SK-N-SH (cell line): ENCODE measurements at regions not wholly inside any gene's neighbourhood (a gene's known extent, or its start where the extent isn't known, plus 50 kb on each side); places are given as distances from the start of the nearest gene placed in this dataset.

Source experiments
- CTCF ChIA-PET: fragments of 300-600, 350-600 bp; formaldehyde crosslinking; extraction: SDS; loops from one replicate; lab custom pipeline; 2021; lab: Yijun Ruan, JAX
- POLR2A ChIA-PET: fragments of 350-600 bp; sonication (Branson Sonifier 250); formaldehyde crosslinking; extraction: SDS; loops from one replicate; lab custom pipeline; 2020; ENCODE audit warnings: antibody characterized with exemption, inconsistent platforms; lab: Yijun Ruan, JAX
- DNase-seq: peaks from one replicate; pipeline ENCODE4 v3.0.0; 2012
- H2AFZ ChIP-seq: fragments of 200-600 bp; sonication (generic); 2 replicates; pipeline ENCODE4 v1.8.1; 2016; ENCODE audit warnings: antibody characterized with exemption, mild to moderate bottlenecking, low read depth
- H3F3A ChIP-seq: fragments of 200-600 bp; sonication (generic); replicated peaks from 2 replicates; pipeline ENCODE3; 2016; ENCODE audit warnings: antibody characterized with exemption, mild to moderate bottlenecking; ENCODE audit not compliant: insufficient read depth
- H3K27ac ChIP-seq, 2 experiments: fragments of 200-500 bp in 1 of 2; fragments of 200-600 bp in 1 of 2; sonication (Bioruptor generic) in 1 of 2; sonication (generic), shearing (Covaris generic) in 1 of 2; 2 replicates each; pipeline versions ENCODE4 v1.5.1 to v1.6.1; 2014 to 2016; ENCODE audit warnings: low read depth in 2 of 2, inconsistent platforms in 1 of 2, low read length in 1 of 2, mild to moderate bottlenecking in 1 of 2, mixed read lengths in 1 of 2
- H3K27me3 ChIP-seq: fragments of 200-600 bp; sonication (generic), shearing (Covaris generic); 2 replicates; pipeline ENCODE4 v1.6.1; 2016; ENCODE audit warnings: mixed run types; ENCODE audit not compliant: insufficient read depth
- H3K36me3 ChIP-seq, 2 experiments: fragments of 200-500 bp in 1 of 2; fragments of 200-600 bp in 1 of 2; sonication (Bioruptor generic) in 1 of 2; sonication (generic) in 1 of 2; replicated peaks in 1 of 2; 2 replicates each; pipeline versions ENCODE3 to v1.5.1; 2014 to 2016; ENCODE audit warnings: low read length in 1 of 2, mild to moderate bottlenecking in 1 of 2; ENCODE audit not compliant: insufficient read depth in 2 of 2, control insufficient read depth in 1 of 2
- H3K4me1 ChIP-seq, 2 experiments: fragments of 200-500 bp in 1 of 2; fragments of 200-600 bp in 1 of 2; sonication (Bioruptor generic) in 1 of 2; sonication (generic), shearing (Covaris generic) in 1 of 2; 2 replicates each; pipeline versions ENCODE4 v1.5.1 to v1.6.1; 2014 to 2016; ENCODE audit warnings: low read depth in 1 of 2, low read length in 1 of 2, mixed run types in 1 of 2; ENCODE audit not compliant: insufficient read depth in 2 of 2, control insufficient read depth in 1 of 2
- H3K4me2 ChIP-seq: fragments of 200-600 bp; sonication (generic), shearing (Covaris generic); 2 replicates; pipeline ENCODE4 v1.6.1; 2017; ENCODE audit warnings: mixed run types
- H3K4me3 ChIP-seq, 2 experiments: fragments of 200-500 bp in 1 of 2; fragments of 200-600 bp in 1 of 2; sonication (Bioruptor generic) in 1 of 2; sonication (generic), shearing (Covaris generic) in 1 of 2; 2 replicates each; pipeline versions ENCODE4 v1.5.1 to v1.8.1; 2014 to 2016; ENCODE audit warnings: low read depth in 2 of 2, inconsistent platforms in 1 of 2, low read length in 1 of 2, mild to moderate bottlenecking in 1 of 2, mixed read lengths in 1 of 2, moderate library complexity in 1 of 2
- H3K79me2 ChIP-seq: fragments of 200-600 bp; sonication (generic); 2 replicates; pipeline ENCODE4 v1.8.1; 2017; ENCODE audit warnings: mild to moderate bottlenecking; ENCODE audit not compliant: insufficient read depth
- H3K9ac ChIP-seq: fragments of 200-600 bp; sonication (generic); 2 replicates; pipeline ENCODE4 v1.6.1; 2017; ENCODE audit warnings: mixed run types
- H3K9me2 ChIP-seq: fragments of 200-600 bp; sonication (generic); 2 replicates; pipeline ENCODE4 v1.6.1; 2017; ENCODE audit warnings: mixed run types
- H3K9me3 ChIP-seq: fragments of 200-600 bp; sonication (generic); 2 replicates; pipeline ENCODE4 v1.6.1; 2017; ENCODE audit warnings: mixed run types, mild to moderate bottlenecking, moderate library complexity
- H4K20me1 ChIP-seq: fragments of 200-600 bp; sonication (generic); 2 replicates; pipeline ENCODE4 v1.6.1; 2017; ENCODE audit warnings: mild to moderate bottlenecking, mixed run types; ENCODE audit not compliant: insufficient read depth
- GATA2 ChIP-seq: sonication (generic); formaldehyde crosslinking; IDR thresholded peaks from 2 replicates; pipeline ENCODE4 v1.5.0; 2020; ENCODE audit warnings: mild to moderate bottlenecking, missing genetic modification reagents
- MEF2A ChIP-seq: IDR thresholded peaks from 2 replicates; pipeline ENCODE4 v1.4.0; 2012; ENCODE audit warnings: low read depth, borderline replicate concordance
- MXI1 ChIP-seq: IDR thresholded peaks from 2 replicates; pipeline ENCODE4 v1.6.1; 2012; ENCODE audit warnings: mild to moderate bottlenecking, low read depth, low read length, improper control_type of control experiment
- NRF1 ChIP-seq: IDR thresholded peaks from 2 replicates; pipeline ENCODE4 v1.6.1; 2012; ENCODE audit warnings: low read depth, mild to moderate bottlenecking, low read length
- POLR2AphosphoS5 ChIP-seq: IDR thresholded peaks from 2 replicates; pipeline ENCODE4 v1.6.1; 2012; ENCODE audit warnings: low read depth, low read length
- RAD21 ChIP-seq: IDR thresholded peaks from 2 replicates; pipeline ENCODE4 v1.6.1; 2012; ENCODE audit warnings: mild to moderate bottlenecking, low read length
- RCOR1 ChIP-seq: fragments of 150-350 bp; IDR thresholded peaks from 2 replicates; pipeline ENCODE4 v1.6.1; 2017; ENCODE audit warnings: antibody characterized with exemption, low read length
- RFX5 ChIP-seq: IDR thresholded peaks from 2 replicates; pipeline ENCODE4 v1.6.1; 2012; ENCODE audit warnings: mild to moderate bottlenecking, improper control_type of control experiment, low read length
- SIN3A ChIP-seq: IDR thresholded peaks from 2 replicates; pipeline ENCODE4 v1.6.1; 2012; ENCODE audit warnings: low read depth, mild to moderate bottlenecking, low read length, moderate library complexity, borderline replicate concordance
- TAF1 ChIP-seq: IDR thresholded peaks from 2 replicates; pipeline ENCODE4 v1.6.1; 2012; ENCODE audit warnings: low read depth, mild to moderate bottlenecking, low read length, moderate library complexity, borderline replicate concordance
- TEAD4 ChIP-seq: IDR thresholded peaks from 2 replicates; pipeline ENCODE4 v1.4.0; 2012; ENCODE audit warnings: mild to moderate bottlenecking, borderline replicate concordance; ENCODE audit not compliant: insufficient read depth
- YY1 ChIP-seq: IDR thresholded peaks from 2 replicates; pipeline ENCODE4 v1.4.0; 2012; ENCODE audit warnings: low read depth, mild to moderate bottlenecking
- WGBS: methylation state at CpG from one replicate; pipeline ENCODE4 v1.1.6; 2017; ENCODE audit warnings: low lambda C conversion rate; 5-methylcytosine and 5-hydroxymethylcytosine counted together
- TF ChIP-seq, protein P1 (sequence below): IDR thresholded peaks from 2 replicates; pipeline ENCODE4 v1.6.1; 2012; ENCODE audit warnings: mild to moderate bottlenecking, low read depth, low read length, moderate library complexity
- TF ChIP-seq, protein P2 (sequence below): IDR thresholded peaks from 2 replicates; pipeline ENCODE4 v1.4.0; 2012; ENCODE audit warnings: low read depth, borderline replicate concordance

DNA sequence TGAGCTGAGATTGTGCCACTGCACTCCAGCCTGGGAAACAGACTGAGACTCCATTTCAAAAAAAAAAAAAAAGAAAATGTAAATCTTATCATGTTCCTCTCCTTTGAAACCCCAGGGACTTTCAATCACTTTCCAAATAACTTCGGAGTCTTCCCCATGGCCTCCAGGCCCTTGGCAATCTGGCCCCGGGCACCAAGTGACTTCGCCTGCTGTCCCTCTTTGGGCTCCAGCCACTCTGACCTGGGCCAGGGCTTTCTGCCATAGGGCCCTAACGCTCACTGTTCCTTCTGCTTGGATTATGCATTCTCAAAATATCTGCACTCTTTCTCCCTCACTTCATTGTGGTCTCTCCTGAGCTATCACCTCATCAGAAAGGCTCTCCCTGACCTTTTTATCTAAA, 260.9 kb downstream of the KLF13 start:
- no peaks in the 10 kb centered on the region for H4K20me1 ChIP-seq
- no peaks in the 10 kb centered on the region for H3F3A ChIP-seq
- DNase-seq, result no peak
- no peak overlapping the region for H3K9ac ChIP-seq
- H3K4me1 ChIP-seq, result peaks cover 0 to 5% of the 10 kb centered on the region in 2 experiments; a peak in 2 of 4 replicates
- no peaks in the 10 kb centered on the region for H3K9me2 ChIP-seq
- no peak for TF ChIP-seq GATA2 (CRISPR knock-in tag)
- TF ChIP-seq TAF1, result no peak
- no peak for TF ChIP-seq POLR2AphosphoS5
- no peak for TF ChIP-seq YY1
- TF ChIP-seq SIN3A, result no peak
- no peak for TF ChIP-seq MEF2A
- TF ChIP-seq, all 33 proteins: peak for 0
- no peaks in the 10 kb centered on the region for H3K9me3 ChIP-seq
- no peak overlapping the region for H3K4me3 ChIP-seq
- CTCF ChIA-PET, result no interaction called here
- no peak overlapping the region for H3K27ac ChIP-seq
- no peaks in the 10 kb centered on the region for H3K79me2 ChIP-seq
- H2AFZ ChIP-seq, result no peak overlapping the region
- H3K4me2 ChIP-seq, result no peak overlapping the region
- H3K36me3 ChIP-seq, result no peaks in the 10 kb centered on the region
- H3K27me3 ChIP-seq, result no peaks in the 10 kb centered on the region
- 35% methylated on average over 4 of the region's 4 CpGs for WGBS
- POLR2A ChIA-PET, result no interaction called here

DNA sequence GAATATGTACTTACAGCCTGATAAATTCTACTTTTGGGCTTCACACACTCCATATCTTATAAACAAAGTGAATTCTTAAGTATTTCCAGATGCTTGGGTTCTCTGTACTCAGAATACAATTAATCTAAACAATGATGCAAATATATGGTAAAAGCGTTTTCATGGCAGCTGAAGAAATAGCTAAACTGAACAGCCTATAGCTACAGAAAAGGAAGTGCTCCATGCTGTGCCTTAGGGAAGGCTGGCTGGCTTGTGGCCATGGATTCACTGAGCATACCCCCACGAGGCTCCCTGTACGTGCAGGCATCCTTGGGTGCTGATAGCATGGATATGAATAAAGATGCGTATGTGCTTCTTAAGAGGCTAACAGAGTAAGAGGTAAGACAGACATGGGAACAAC, 264.0 kb downstream of the KLF13 start:
- H2AFZ ChIP-seq, result no peak overlapping the region
- H3K27ac ChIP-seq, result no peak overlapping the region
- H3K9me3 ChIP-seq, result no peaks in the 10 kb centered on the region
- 22% methylated on average over 4 of the region's 4 CpGs for WGBS
- no peak overlapping the region for H3K4me3 ChIP-seq
- H3K27me3 ChIP-seq, result no peaks in the 10 kb centered on the region
- CTCF ChIA-PET, result interaction anchor here (0.6 to 2.0 kb wide), 3 partner anchors 15 to 387 kb away, joined by 3 to 6 read pairs (median 3); no protein-coding TSS in a partner anchor
- no peaks in the 10 kb centered on the region for H3K36me3 ChIP-seq
- no peak for DNase-seq
- H4K20me1 ChIP-seq, result no peaks in the 10 kb centered on the region
- no peak overlapping the region for H3K4me2 ChIP-seq
- TF ChIP-seq TAF1, result no peak
- no peak for TF ChIP-seq RFX5
- TF ChIP-seq, protein P1, sequence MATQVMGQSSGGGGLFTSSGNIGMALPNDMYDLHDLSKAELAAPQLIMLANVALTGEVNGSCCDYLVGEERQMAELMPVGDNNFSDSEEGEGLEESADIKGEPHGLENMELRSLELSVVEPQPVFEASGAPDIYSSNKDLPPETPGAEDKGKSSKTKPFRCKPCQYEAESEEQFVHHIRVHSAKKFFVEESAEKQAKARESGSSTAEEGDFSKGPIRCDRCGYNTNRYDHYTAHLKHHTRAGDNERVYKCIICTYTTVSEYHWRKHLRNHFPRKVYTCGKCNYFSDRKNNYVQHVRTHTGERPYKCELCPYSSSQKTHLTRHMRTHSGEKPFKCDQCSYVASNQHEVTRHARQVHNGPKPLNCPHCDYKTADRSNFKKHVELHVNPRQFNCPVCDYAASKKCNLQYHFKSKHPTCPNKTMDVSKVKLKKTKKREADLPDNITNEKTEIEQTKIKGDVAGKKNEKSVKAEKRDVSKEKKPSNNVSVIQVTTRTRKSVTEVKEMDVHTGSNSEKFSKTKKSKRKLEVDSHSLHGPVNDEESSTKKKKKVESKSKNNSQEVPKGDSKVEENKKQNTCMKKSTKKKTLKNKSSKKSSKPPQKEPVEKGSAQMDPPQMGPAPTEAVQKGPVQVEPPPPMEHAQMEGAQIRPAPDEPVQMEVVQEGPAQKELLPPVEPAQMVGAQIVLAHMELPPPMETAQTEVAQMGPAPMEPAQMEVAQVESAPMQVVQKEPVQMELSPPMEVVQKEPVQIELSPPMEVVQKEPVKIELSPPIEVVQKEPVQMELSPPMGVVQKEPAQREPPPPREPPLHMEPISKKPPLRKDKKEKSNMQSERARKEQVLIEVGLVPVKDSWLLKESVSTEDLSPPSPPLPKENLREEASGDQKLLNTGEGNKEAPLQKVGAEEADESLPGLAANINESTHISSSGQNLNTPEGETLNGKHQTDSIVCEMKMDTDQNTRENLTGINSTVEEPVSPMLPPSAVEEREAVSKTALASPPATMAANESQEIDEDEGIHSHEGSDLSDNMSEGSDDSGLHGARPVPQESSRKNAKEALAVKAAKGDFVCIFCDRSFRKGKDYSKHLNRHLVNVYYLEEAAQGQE, result no peak
- TF ChIP-seq RCOR1, result no peak
- no peak for TF ChIP-seq TEAD4
- TF ChIP-seq NRF1, result no peak
- TF ChIP-seq, protein P2, sequence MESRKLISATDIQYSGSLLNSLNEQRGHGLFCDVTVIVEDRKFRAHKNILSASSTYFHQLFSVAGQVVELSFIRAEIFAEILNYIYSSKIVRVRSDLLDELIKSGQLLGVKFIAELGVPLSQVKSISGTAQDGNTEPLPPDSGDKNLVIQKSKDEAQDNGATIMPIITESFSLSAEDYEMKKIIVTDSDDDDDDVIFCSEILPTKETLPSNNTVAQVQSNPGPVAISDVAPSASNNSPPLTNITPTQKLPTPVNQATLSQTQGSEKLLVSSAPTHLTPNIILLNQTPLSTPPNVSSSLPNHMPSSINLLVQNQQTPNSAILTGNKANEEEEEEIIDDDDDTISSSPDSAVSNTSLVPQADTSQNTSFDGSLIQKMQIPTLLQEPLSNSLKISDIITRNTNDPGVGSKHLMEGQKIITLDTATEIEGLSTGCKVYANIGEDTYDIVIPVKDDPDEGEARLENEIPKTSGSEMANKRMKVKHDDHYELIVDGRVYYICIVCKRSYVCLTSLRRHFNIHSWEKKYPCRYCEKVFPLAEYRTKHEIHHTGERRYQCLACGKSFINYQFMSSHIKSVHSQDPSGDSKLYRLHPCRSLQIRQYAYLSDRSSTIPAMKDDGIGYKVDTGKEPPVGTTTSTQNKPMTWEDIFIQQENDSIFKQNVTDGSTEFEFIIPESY, result no peak
- TF ChIP-seq MXI1, result no peak
- no peak for TF ChIP-seq RAD21
- no peak for TF ChIP-seq SIN3A
- H3F3A ChIP-seq, result no peaks in the 10 kb centered on the region
- H3K4me1 ChIP-seq, result peaks cover 0 to 5% of the 10 kb centered on the region in 2 experiments; a peak in 2 of 4 replicates
- H3K79me2 ChIP-seq, result no peaks in the 10 kb centered on the region
- POLR2A ChIA-PET, result no interaction called here
- no peak overlapping the region for H3K9ac ChIP-seq
- no peaks in the 10 kb centered on the region for H3K9me2 ChIP-seq
